IMR-90 (cell line): ENCODE measurements at regions not wholly inside any gene's neighbourhood (a gene's known extent, or its start where the extent isn't known, plus 50 kb on each side); places are given as distances from the start of the nearest gene placed in this dataset.

Experiments used
- ATAC-seq: fragments of 200-7000 bp; cut with Tn5 transposase; 2 replicates; pipeline ENCODE4 v1.9.1; 2020; ENCODE audit warnings: low read depth, mild to moderate bottlenecking, moderate library complexity
- BruUV-seq: library from RNA; stranded (reverse); fragments of 400-500 nt; replicated peaks from 2 replicates; lab custom pipeline; 2021; lab: Mats Ljungman, UMichigan
- CTCF ChIA-PET: fragments of 300-600 bp; formaldehyde crosslinking; extraction: SDS; loops from one replicate; lab custom pipeline; 2021; ENCODE audit warnings: antibody characterized with exemption; lab: Yijun Ruan, JAX
- POLR2A ChIA-PET: fragments of 300-600 bp; sonication (Branson Sonifier 250); formaldehyde crosslinking; loops from one replicate; lab custom pipeline; 2022; ENCODE audit warnings: antibody characterized with exemption; ENCODE audit not compliant: unreplicated experiment; lab: Charles Lee
- DNase-seq: peaks from one replicate; pipeline ENCODE4 v3.0.0; 2013
- H2AFZ ChIP-seq: replicated peaks from 2 replicates; pipeline ENCODE3; 2013; ENCODE audit warnings: low read length, mild to moderate bottlenecking; ENCODE audit not compliant: poor library complexity
- H2AK5ac ChIP-seq: 2 replicates; pipeline ENCODE4 v1.6.1; 2013; ENCODE audit warnings: low read depth, low read length, inconsistent platforms
- H2AK9ac ChIP-seq: replicated peaks from 2 replicates; pipeline ENCODE3; 2013; ENCODE audit warnings: mild to moderate bottlenecking, low read depth, low read length, moderate library complexity; ENCODE audit not compliant: poor library complexity
- H2BK120ac ChIP-seq: 2 replicates; pipeline ENCODE4 v1.6.1; 2013; ENCODE audit warnings: low read depth, low read length, inconsistent platforms
- H2BK15ac ChIP-seq: 3 replicates; pipeline ENCODE4 v1.6.1; 2013; ENCODE audit warnings: low read depth, low read length, inconsistent platforms
- H2BK20ac ChIP-seq: 2 replicates; pipeline ENCODE4 v1.6.1; 2013; ENCODE audit warnings: low read depth, mild to moderate bottlenecking, inconsistent platforms, low read length, moderate library complexity
- H2BK5ac ChIP-seq: 2 replicates; pipeline ENCODE4 v1.6.1; 2013; ENCODE audit warnings: mild to moderate bottlenecking, low read depth, low read length, inconsistent platforms; ENCODE audit not compliant: poor library complexity, severe bottlenecking
- H3K14ac ChIP-seq: replicated peaks from 2 replicates; pipeline ENCODE4 v1.6.1; 2013; ENCODE audit warnings: low read depth, low read length, inconsistent platforms
- H3K18ac ChIP-seq: 2 replicates; pipeline ENCODE4 v1.6.1; 2013; ENCODE audit warnings: low read depth, low read length, control low read depth
- H3K23ac ChIP-seq: 2 replicates; pipeline ENCODE4 v1.6.1; 2013; ENCODE audit warnings: low read depth, low read length, inconsistent platforms
- H3K27ac ChIP-seq: 2 replicates; pipeline ENCODE4 v1.5.1; 2013; ENCODE audit warnings: mild to moderate bottlenecking, control low read depth, low read length; ENCODE audit not compliant: insufficient read depth
- H3K27me3 ChIP-seq: 2 replicates; pipeline ENCODE4 v1.6.1; 2013; ENCODE audit warnings: low read length; ENCODE audit not compliant: control insufficient read depth, insufficient read depth
- H3K36me3 ChIP-seq: 2 replicates; pipeline ENCODE4 v1.6.1; 2013; ENCODE audit warnings: low read length, mixed read lengths; ENCODE audit not compliant: control insufficient read depth, insufficient read depth
- H3K4ac ChIP-seq: 2 replicates; pipeline ENCODE4 v1.6.1; 2013; ENCODE audit warnings: low read depth, low read length, inconsistent platforms
- H3K4me1 ChIP-seq: 2 replicates; pipeline ENCODE4 v1.6.1; 2013; ENCODE audit warnings: low read length, mixed read lengths; ENCODE audit not compliant: control insufficient read depth, insufficient read depth
- H3K4me2 ChIP-seq: 2 replicates; pipeline ENCODE4 v1.6.1; 2013; ENCODE audit warnings: low read depth, mild to moderate bottlenecking, control low read depth, low read length, moderate library complexity
- H3K4me3 ChIP-seq: 2 replicates; pipeline ENCODE4 v1.5.1; 2013; ENCODE audit warnings: low read depth, mild to moderate bottlenecking, control low read depth, low read length, moderate library complexity; ENCODE audit not compliant: insufficient read depth
- H3K56ac ChIP-seq: 2 replicates; pipeline ENCODE4 v1.6.1; 2013; ENCODE audit warnings: low read length, inconsistent platforms; ENCODE audit not compliant: insufficient read depth; ENCODE audit errors: extremely low read depth
- H3K79me1 ChIP-seq, 2 experiments: 2 replicates each; pipeline ENCODE4 v1.6.1; 2013; ENCODE audit warnings: low read length in 2 of 2, inconsistent platforms in 1 of 2, low read depth in 1 of 2
- H3K9ac ChIP-seq: 2 replicates; pipeline ENCODE4 v1.6.1; 2013; ENCODE audit warnings: low read depth, low read length, control low read depth
- H3K9me1 ChIP-seq: 2 replicates; pipeline ENCODE4 v1.6.1; 2013; ENCODE audit warnings: low read length, inconsistent platforms; ENCODE audit not compliant: insufficient read depth
- H3K9me3 ChIP-seq: 2 replicates; pipeline ENCODE4 v1.6.1; 2013; ENCODE audit warnings: low read length; ENCODE audit not compliant: control insufficient read depth, insufficient read depth
- H4K20me1 ChIP-seq: 2 replicates; pipeline ENCODE4 v1.6.1; 2013; ENCODE audit warnings: low read length, inconsistent platforms; ENCODE audit not compliant: insufficient read depth
- H4K5ac ChIP-seq: 2 replicates; pipeline ENCODE4 v1.6.1; 2013; ENCODE audit warnings: mild to moderate bottlenecking, low read depth, low read length, control low read depth
- H4K8ac ChIP-seq, 2 experiments: 2 replicates each; pipeline ENCODE4 v1.6.1; 2013; ENCODE audit warnings: low read depth in 2 of 2, low read length in 2 of 2, control low read depth in 1 of 2, inconsistent platforms in 1 of 2
- H4K91ac ChIP-seq: 2 replicates; pipeline ENCODE4 v1.6.1; 2013; ENCODE audit warnings: low read depth, low read length, inconsistent platforms; ENCODE audit not compliant: insufficient read depth
- BHLHE40 ChIP-seq: fragments of 150-350 bp; IDR thresholded peaks from 2 replicates; pipeline ENCODE4 v1.6.1; 2016; ENCODE audit warnings: mild to moderate bottlenecking, low read depth, low read length
- CEBPB ChIP-seq: IDR thresholded peaks from 2 replicates; pipeline ENCODE4 v1.6.1; 2012; ENCODE audit warnings: low read depth, low read length, improper control_type of control experiment
- CHD1 ChIP-seq: IDR thresholded peaks from 2 replicates; pipeline ENCODE4 v1.6.1; 2012; ENCODE audit warnings: low read depth, low read length, improper control_type of control experiment
- CTCF ChIP-seq: conservative IDR thresholded peaks from 2 replicates; pipeline ENCODE4 v1.5.1; 2012; ENCODE audit warnings: mild to moderate bottlenecking, low read depth, low read length, improper control_type of control experiment
- ELK1 ChIP-seq: fragments of 150-350 bp; IDR thresholded peaks from 2 replicates; pipeline ENCODE4 v1.6.1; 2016; ENCODE audit warnings: low read depth, mild to moderate bottlenecking, low read length, moderate library complexity, borderline replicate concordance
- FOS ChIP-seq: fragments of 150-350 bp; IDR thresholded peaks from 2 replicates; pipeline ENCODE4 v1.6.1; 2016; ENCODE audit warnings: low read depth, low read length
- MAFK ChIP-seq: IDR thresholded peaks from 2 replicates; pipeline ENCODE4 v1.6.1; 2012; ENCODE audit warnings: low read depth, low read length, improper control_type of control experiment
- MAZ ChIP-seq: IDR thresholded peaks from 2 replicates; pipeline ENCODE4 v1.6.1; 2012; ENCODE audit warnings: low read depth, mild to moderate bottlenecking, low read length, improper control_type of control experiment, moderate library complexity, borderline replicate concordance
- MXI1 ChIP-seq: IDR thresholded peaks from 2 replicates; pipeline ENCODE4 v1.6.1; 2012; ENCODE audit warnings: low read depth, mild to moderate bottlenecking, low read length, moderate library complexity, borderline replicate concordance
- NFE2L2 ChIP-seq: fragments of 150-350 bp; IDR thresholded peaks from 2 replicates; pipeline ENCODE4 v1.6.1; 2016; ENCODE audit warnings: low read depth, mild to moderate bottlenecking, low read length
- POLR2A ChIP-seq: IDR thresholded peaks from 2 replicates; pipeline ENCODE4 v1.6.1; 2012; ENCODE audit warnings: mild to moderate bottlenecking, low read depth, low read length
- RAD21 ChIP-seq: IDR thresholded peaks from 2 replicates; pipeline ENCODE4 v1.6.1; 2012; ENCODE audit warnings: low read length, improper control_type of control experiment
- RFX5 ChIP-seq: IDR thresholded peaks from 2 replicates; pipeline ENCODE4 v1.8.0; 2012; ENCODE audit warnings: low read depth, mild to moderate bottlenecking, low read length, moderate library complexity
- SMC3 ChIP-seq: fragments of 150-350 bp; IDR thresholded peaks from 2 replicates; pipeline ENCODE4 v1.6.1; 2016; ENCODE audit warnings: low read depth, mild to moderate bottlenecking, antibody characterized with exemption, low read length, moderate library complexity
- USF2 ChIP-seq: fragments of 150-350 bp; IDR thresholded peaks from 2 replicates; pipeline ENCODE4 v1.6.1; 2017; ENCODE audit warnings: mild to moderate bottlenecking, antibody characterized with exemption, low read length, low read depth
- WGBS, 2 experiments: methylation state at CpG; one replicate each; pipeline versions ENCODE4 v1.1.5 to v1.1.7; 2013; ENCODE audit warnings: missing lambda C conversion rate in 2 of 2; ENCODE audit not compliant: insufficient read length in 1 of 2; ENCODE audit errors: extremely low coverage in 2 of 2; 5-methylcytosine and 5-hydroxymethylcytosine counted together
- dilution Hi-C: fragments of 300-500 bp; cut with HindIII; formaldehyde crosslinking; loops from one replicate; pipeline ENCODE4 v1.14.3; 2018; ENCODE audit warnings: low sequenced_read_pairs; ENCODE audit not compliant: unreplicated experiment
- in situ Hi-C: fragments of 300-500 bp; cut with MboI; formaldehyde crosslinking; loops from 3 replicates; pipeline ENCODE4 v1.14.3; 2019; ENCODE audit warnings: low sequenced_read_pairs, inconsistent platforms, mixed read lengths
- intact Hi-C: fragments of 100-400 bp; cut with micrococcal nuclease; formaldehyde crosslinking; loops from 2 replicates; pipeline ENCODE4 v1.10.0; 2022

GRCh38 chr16:86257546-86257945 lies 252.8 kb upstream of the FOXF1 start:
- Histone ChIP-seq H3K4me2 (no peak overlapping the region), H3K27ac (peak overlapping the region; percentile 99), H4K5ac (peak overlapping the region; percentile 98), H3K27me3 (no peaks in the 10 kb centered on the region), H2BK5ac (peak overlapping the region; percentile 100), H3K9me1 (peaks cover 32% of the 10 kb centered on the region), H3K23ac (peak overlapping the region; percentile 91), H3K36me3 (peaks cover 1% of the 10 kb centered on the region; the same call in 1 of the 2 replicates), H3K9ac (no peak overlapping the region), H2BK20ac (peak overlapping the region; percentile 98), H3K79me1 (peaks cover 0 to 40% of the 10 kb centered on the region in 2 experiments; a peak in 2 of 4 replicates), H3K14ac (peak overlapping the region; percentile 96), H2AK9ac (no peak overlapping the region), H3K4me1 (peaks cover 25% of the 10 kb centered on the region), H2AFZ (no peak overlapping the region), H3K4ac (peak overlapping the region; percentile 94), H3K9me3 (peaks cover 6% of the 10 kb centered on the region), H3K56ac (peak overlapping the region; percentile 79), H4K8ac (peak overlapping the region; percentile 75 to 94), H2BK15ac (peak overlapping the region; percentile 100), H3K4me3 (no peak overlapping the region), H3K18ac (peak overlapping the region; percentile 96), H2AK5ac (peak overlapping the region; percentile 99), H4K20me1 (no peaks in the 10 kb centered on the region), H2BK120ac (peak overlapping the region; percentile 98), H4K91ac (peak overlapping the region; percentile 98)
- DNase-seq (no peak), ATAC-seq (no peak)
- POLR2A ChIA-PET = no interaction called here
- TF ChIP-seq MAZ (no peak), ELK1 (no peak), USF2 (no peak), FOS (no peak), SMC3 (no peak), BHLHE40 (no peak), CTCF (no peak), MAFK (no peak), NFE2L2 (no peak), CEBPB (no peak), POLR2A (no peak), CHD1 (no peak), MXI1 (no peak), RFX5 (no peak), RAD21 (no peak)
- in situ Hi-C loops = no loop called here
- no TSS peak for BruUV-seq
- WGBS, 2 experiments = 100% methylated on average over 2 of the region's 5 CpGs; no CpG with 5 or more reads in 1 of the 2 experiments
- dilution Hi-C loops = no loop called here
- CTCF ChIA-PET = no interaction called here
- intact Hi-C loops = loop anchor here (5.0 kb wide), 1 partner anchor 140 kb away; no protein-coding TSS in a partner anchor
